Left ventricle myocardium inferior (tissue), 1 donor: ENCODE measurements at regions not wholly inside any gene's neighbourhood (a gene's known extent, or its start where the extent isn't known, plus 50 kb on each side); places are given as distances from the start of the nearest gene placed in this dataset.

Source experiments
- DNase-seq: peaks from one replicate; pipeline ENCODE4 v3.0.0-alpha.2; 2020
- H3K27ac ChIP-seq: fragments of 200-600 bp; replicated peaks from 2 replicates; pipeline ENCODE4 v1.8.0; 2021
- H3K27me3 ChIP-seq: fragments of 200-600 bp; 2 replicates; pipeline ENCODE4 v1.8.0; 2021; ENCODE audit warnings: low read depth
- H3K36me3 ChIP-seq: fragments of 200-600 bp; 2 replicates; pipeline ENCODE4 v1.8.0; 2021
- H3K4me1 ChIP-seq: fragments of 200-600 bp; 2 replicates; pipeline ENCODE4 v1.8.0; 2021
- H3K4me3 ChIP-seq: fragments of 200-600 bp; 2 replicates; pipeline ENCODE4 v1.8.0; 2021; ENCODE audit warnings: mild to moderate bottlenecking, moderate library complexity
- H3K9me3 ChIP-seq: fragments of 200-600 bp; replicated peaks from 2 replicates; pipeline ENCODE4 v1.8.0; 2021
- CTCF ChIP-seq: fragments of 200-600 bp; IDR thresholded peaks from 2 replicates; pipeline ENCODE4 v1.8.0; 2021; ENCODE audit warnings: antibody characterized with exemption, mild to moderate bottlenecking, borderline replicate concordance
- intact Hi-C: fragments of 100-400 bp; cut with micrococcal nuclease; formaldehyde crosslinking; loops from one replicate; pipeline ENCODE4 v1.11.0; 2022
- donor health status: DM: no; HTN: yes; CAD: no; lungs with severe emphysema.

GRCh38 chr5:143870362-143870761, 58.4 kb downstream of the HMHB1 start:
- Histone ChIP-seq H3K9me3 (no peaks in the 10 kb centered on the region), H3K36me3 (no peaks in the 10 kb centered on the region), H3K27ac (no peak overlapping the region), H3K4me1 (peaks cover 3% of the 10 kb centered on the region), H3K4me3 (no peak overlapping the region), H3K27me3 (no peaks in the 10 kb centered on the region)
- intact Hi-C loops, result no loop called here
- no peak for DNase-seq
- TF ChIP-seq CTCF, result no peak

GRCh38 chr5:143870871-143871632, 59.1 kb downstream of the HMHB1 start:
- intact Hi-C loops, result no loop called here
- H3K9me3 ChIP-seq, result no peaks in the 10 kb centered on the region
- no peak for DNase-seq
- no peaks in the 10 kb centered on the region for H3K36me3 ChIP-seq
- no peaks in the 10 kb centered on the region for H3K4me1 ChIP-seq
- H3K27ac ChIP-seq, result no peak overlapping the region
- H3K27me3 ChIP-seq, result no peaks in the 10 kb centered on the region
- no peak overlapping the region for H3K4me3 ChIP-seq
- TF ChIP-seq CTCF, result no peak

- Histone ChIP-seq H3K4me3 (no peak overlapping the region), H3K4me1 (no peaks in the 10 kb centered on the region), H3K36me3 (no peaks in the 10 kb centered on the region), H3K27ac (no peak overlapping the region), H3K9me3 (no peaks in the 10 kb centered on the region), H3K27me3 (no peaks in the 10 kb centered on the region)
- intact Hi-C loops, result no loop called here
- no peak for DNase-seq
- no peak for TF ChIP-seq CTCF
These were observed 59.7 kb downstream of the HMHB1 start for GRCh38 chr5:143871672-143872071.

GRCh38 chr5:143874312-143874711, 62.4 kb downstream of the HMHB1 start:
- Histone ChIP-seq H3K4me3 (no peak overlapping the region), H3K27ac (no peak overlapping the region), H3K27me3 (no peaks in the 10 kb centered on the region), H3K4me1 (no peaks in the 10 kb centered on the region), H3K36me3 (no peaks in the 10 kb centered on the region), H3K9me3 (no peaks in the 10 kb centered on the region)
- no peak for TF ChIP-seq CTCF
- intact Hi-C loops, result no loop called here
- DNase-seq, result no peak

- Histone ChIP-seq H3K4me1 (no peaks in the 10 kb centered on the region), H3K36me3 (no peaks in the 10 kb centered on the region), H3K27ac (no peak overlapping the region), H3K4me3 (no peak overlapping the region), H3K27me3 (no peaks in the 10 kb centered on the region), H3K9me3 (no peaks in the 10 kb centered on the region)
- TF ChIP-seq CTCF, result no peak
- DNase-seq, result no peak
- intact Hi-C loops, result no loop called here
These were observed 65.2 kb downstream of the HMHB1 start for GRCh38 chr5:143877196-143877595.
